GM18502 (cell line): ENCODE measurements at regions not wholly inside any gene's neighbourhood (a gene's known extent, or its start where the extent isn't known, plus 50 kb on each side); places are given as distances from the start of the nearest gene placed in this dataset.

Experiments
- ATAC-seq: cut with Tn5 transposase; IDR thresholded peaks from one replicate; pipeline ENCODE4 v1.9.1; 2021; ENCODE audit warnings: mild to moderate bottlenecking; ENCODE audit not compliant: unreplicated experiment, poor library complexity

- ATAC-seq: no peak
Measured at GRCh38 chr14:95415993-95416392, 96.3 kb upstream of the CLMN start.

DNA sequence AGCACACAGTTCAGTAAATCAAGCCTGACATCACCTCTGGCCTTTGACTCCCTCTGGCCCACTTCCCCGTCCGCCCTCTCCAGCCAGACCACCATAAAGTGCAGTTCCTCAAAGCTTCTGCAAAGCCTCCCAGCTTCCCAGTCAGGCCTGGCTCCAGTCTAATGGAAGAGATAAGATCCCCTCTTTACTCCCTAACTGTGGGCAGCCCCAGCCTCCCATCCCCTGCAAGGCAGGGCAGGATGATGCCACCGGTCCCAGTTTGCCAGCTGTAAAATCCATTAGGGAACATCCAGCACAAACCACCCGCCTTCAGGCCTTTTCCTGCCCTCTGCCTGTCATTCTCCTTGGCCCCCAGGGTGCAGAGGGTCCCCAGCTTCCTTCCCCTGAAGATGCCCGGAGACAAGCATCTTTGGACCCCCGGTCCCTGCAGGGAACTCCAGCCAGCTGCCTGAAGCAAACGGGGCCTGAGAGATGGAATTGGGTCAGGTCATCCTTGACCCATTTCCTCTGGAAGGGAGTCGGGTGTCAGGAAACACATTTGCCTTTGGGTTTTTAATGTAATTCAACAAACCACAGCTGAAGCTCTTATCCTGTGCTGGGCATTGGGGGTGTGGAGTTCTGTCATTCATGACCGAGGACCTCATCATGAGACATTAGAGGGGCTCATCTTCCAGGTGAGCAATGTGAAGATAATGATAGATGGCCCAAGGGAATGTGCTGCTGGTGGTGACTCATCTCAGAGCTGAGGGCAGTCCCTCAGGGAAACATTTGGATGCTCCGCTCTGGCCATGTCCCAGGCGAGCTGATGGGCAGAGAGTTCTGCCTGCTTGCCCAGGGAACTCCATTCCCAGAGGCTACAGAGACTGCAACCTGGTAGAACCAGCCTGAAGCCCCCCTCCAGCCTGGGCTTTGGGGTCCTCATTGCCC, 93.8 kb upstream of the CLMN start:
- no peak for ATAC-seq

GRCh38 chr14:95410838-95411237, 91.1 kb upstream of the CLMN start:
- ATAC-seq: no peak

DNA sequence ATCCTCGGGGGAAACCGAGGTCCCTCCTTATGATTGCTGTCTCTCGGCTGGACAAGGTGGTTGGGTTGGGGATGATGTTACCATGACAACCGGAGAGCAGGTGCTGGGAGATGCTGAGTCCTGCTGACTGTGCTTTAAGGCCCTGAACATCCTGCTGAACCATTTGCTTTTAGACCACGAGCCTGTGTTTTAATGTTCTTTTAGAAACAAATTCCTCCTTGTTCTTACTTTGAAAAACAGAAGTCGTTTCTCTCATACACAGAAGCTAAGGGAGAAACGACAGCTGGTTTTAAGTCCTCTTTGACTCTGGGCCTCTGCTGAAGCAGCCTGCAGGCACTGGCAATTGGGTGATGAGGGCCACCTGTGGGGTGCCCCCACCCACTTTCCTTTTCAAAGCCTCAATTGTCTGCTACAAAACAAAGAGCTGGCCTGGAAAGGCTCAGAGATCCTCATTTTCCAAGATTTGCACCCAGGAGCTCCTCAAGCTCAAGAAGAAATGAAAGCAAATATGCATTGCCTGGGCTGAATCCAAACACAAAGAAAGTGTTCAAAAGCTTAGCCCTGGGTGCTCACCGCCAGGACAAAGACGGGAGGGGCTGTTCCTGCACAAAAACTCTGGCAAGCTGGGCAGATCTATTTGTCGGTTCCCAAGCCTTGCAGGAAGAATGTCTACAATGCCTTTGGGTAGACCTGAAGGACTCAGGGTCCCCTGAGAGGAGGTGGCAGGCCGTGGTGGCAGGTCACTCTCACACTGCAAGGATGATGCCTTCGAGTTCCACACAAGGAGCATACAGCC, 90.0 kb upstream of the CLMN start:
- ATAC-seq: no peak

DNA sequence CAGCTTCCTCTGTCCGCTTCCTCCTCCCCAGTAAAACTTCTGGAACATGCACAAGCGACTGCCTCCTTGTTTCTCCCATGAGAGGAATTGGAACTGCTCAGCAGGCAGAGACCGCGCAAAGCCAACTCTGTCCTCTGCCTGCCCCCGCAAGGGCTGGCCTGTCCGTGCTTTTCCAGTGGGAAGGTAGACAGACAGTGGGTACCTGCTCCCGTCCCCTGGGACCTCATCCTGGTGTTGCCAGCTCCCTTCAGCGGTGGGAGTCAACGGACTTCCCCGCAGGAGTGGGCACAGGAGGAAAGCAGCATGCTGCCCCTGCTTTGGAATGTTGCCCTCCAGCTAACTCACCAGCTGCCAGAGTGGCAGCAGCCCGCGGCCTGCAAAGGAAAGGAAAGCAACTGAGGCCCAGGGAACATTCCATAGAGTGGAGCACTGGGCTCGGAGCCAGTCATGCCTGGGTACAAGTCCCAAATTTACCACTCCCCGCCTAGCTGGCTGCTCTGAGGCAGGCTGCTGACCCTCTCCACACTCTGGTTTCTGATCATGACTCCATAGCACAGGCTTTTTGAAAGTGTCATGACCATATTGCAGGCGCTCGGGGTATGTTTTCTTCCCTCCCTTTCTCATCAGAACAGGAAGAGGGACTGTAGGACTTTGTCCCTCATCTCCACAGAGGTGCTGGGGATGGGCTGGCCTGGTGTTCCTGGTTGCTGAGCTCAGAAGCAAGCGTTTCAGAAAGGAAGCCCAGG, 89.2 kb upstream of the CLMN start:
- no peak for ATAC-seq

- ATAC-seq: no peak
Measured at GRCh38 chr14:95407354-95407753, 87.6 kb upstream of the CLMN start.

DNA sequence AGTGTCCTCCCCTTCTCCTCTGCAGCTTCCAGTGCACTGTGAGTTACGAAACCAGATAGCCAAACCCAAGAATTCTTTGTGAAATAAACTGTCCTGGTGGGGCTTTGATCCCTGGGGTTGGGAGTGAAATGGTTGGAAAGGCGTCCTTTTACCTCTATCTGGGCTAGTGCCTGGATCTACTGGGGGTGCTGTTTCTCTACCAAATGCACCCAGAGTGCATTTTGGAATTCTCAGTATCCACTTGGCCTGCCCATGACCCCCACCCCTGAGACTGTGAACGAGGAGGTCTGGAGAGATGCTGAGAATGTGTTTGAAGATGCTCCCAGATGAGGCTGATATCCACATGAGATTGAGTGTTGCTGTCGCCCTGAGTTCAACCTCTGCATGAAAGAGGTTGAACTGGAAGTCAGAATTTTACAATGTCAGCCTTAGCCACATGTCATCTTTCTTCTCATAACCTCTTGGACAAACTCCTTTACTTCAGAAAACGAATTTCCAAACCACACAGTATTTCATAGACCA, 87.1 kb upstream of the CLMN start:
- no peak for ATAC-seq

GRCh38 chr14:95404583-95404982, 84.9 kb upstream of the CLMN start:
- ATAC-seq: no peak

DNA sequence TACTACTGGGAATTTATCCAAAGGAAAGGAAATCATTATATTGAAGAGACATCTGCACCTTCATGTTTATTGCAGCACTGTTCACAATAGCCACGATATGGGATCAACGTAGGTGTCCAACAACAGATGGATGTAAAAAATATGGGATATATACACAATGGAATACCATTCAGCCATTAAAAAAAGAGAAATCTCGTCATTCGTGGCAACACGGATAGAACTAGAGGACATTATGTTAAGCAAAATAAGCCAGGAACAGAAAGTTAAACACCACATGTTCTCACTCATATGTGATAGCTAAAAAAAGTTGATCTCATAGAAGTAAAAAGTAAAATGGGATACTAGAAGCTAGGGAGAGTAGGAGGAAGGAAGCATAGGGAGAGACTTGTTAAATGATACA, 82.9 kb upstream of the CLMN start:
- ATAC-seq: no peak

DNA sequence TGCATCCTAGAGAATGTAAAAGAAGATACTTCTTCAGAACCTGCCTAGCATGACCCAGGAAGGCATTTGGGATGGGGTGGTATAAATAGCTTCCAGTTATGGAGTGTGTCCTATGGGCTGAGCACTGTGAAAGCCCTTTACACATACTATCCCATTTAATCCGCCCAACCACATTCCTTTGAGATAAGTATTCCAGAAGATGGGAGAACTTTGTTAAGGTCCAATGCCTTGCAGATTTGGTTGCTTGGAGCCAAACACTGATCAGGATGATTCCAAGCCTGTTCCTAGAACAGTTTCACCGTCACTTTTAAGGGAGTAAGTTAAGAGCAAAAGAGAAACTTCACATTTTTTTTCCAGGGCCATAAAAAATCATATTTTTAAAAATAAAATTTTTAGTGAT, 82.5 kb upstream of the CLMN start:
- no peak for ATAC-seq

DNA sequence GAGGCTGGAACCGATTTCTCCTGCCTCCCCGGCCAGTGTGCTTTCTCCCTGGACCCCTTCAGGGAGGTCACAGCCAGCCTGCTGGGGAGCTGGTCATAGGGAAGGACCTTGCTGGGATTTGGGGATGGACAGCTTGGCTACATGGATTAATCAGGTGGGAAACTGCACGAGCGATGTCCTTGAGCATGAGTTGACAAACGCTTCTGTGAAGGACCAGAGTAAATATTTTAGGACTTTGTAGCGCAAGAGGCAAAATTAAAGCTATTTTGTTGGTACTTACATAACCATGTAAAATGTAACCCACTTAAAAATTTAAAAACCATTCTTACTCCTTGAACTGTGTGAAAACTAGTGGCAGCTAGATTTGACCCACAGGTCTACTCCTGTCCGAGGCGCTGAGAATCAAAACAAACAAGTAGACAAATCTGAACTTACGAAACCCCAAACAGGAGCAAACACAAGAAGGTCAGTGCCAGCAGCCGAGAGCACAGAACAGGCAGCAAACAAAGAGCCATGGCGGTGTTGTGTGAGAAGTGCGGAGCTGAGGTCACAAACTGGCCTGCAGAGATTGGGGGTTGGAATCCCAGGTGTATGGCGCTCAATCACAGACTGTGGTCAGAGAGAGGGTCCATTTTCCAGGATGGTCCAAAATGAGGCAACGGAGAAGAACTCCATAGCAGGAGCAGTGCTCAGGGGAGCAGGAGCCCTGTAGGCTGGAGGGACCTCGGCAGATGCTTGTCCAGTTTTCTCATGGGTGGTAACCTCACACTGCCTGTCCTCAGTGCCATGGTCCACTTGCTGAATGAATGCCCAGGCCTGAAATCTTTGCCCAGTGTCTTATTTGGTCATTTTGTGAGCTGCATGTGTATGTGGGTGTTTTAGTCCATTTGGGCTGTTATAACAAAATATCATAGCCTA, 79.2 kb upstream of the CLMN start:
- no peak for ATAC-seq

DNA sequence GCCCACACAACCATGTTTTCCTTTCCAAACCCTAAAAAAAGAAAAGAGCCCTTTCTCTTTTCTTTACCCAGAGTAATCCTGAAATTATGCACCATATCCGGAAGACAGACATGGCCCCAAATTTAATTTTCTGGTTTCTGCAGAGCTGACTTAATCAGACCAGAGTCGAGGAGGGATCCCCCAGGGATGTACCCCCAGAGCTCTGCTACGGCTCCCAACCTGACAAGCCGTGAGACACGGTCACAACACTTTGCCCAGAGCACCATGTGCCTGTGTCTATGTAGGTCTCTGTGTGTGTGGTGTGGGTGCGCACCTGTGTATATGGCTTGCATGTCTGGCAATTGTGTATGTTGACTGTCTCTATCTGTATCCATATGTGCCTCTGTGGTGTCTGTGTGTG, 77.6 kb upstream of the CLMN start:
- ATAC-seq: no peak

- no peak for ATAC-seq
Measured at GRCh38 chr14:95396221-95396620, 76.5 kb upstream of the CLMN start.

DNA sequence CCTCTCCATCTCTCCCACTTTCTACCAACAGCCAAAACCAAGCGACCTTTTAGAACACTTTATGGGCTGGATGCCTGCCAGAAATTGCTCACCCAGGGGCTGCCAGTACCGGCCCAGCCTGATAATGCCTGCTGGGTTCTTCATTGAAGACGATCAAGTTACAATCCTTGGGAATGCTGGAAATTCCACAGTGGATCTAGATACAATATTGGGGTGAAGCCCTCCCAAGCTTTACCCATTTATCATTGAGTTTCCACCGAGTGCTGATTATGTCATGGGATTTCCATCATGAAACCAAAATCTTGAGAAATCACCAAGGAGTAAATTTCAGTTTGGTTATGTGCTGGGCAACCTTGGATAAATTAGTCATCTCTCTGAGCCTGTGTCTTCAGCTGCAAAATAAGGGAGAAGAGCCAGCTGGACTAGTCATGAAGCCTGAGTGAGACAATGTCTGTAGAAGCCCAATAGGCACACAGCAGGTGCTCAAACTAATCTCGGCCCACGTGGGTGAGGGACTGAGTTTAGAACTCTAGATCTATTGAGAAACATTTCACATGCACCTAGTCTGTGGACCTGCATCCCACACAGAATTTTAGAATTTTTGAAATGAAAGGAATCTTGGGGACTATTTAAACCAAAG, 75.5 kb upstream of the CLMN start:
- ATAC-seq: no peak

- ATAC-seq: no peak
Measured at GRCh38 chr14:95394297-95395097, 74.8 kb upstream of the CLMN start.

DNA sequence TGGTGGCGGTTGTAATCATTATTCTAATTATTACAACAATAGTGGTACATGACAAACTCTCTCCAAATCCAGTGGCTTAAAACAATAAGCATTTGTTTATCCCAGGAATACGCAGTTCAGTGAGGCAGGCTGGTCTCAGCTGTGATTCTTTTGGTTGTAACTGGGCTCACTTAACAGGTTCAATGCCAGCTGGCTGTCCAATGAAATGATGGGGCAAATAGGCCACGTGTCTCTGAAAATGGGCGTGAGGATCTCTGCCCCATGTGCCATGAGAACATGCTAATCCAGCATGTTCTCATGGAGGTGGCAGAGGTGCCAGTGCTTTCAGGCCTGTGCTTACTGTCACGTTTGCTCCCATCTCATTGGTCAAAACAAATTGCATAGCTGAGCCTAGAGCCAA, 73.1 kb upstream of the CLMN start:
- no peak for ATAC-seq

GRCh38 chr14:95391331-95391730, 71.6 kb upstream of the CLMN start:
- ATAC-seq: no peak

DNA sequence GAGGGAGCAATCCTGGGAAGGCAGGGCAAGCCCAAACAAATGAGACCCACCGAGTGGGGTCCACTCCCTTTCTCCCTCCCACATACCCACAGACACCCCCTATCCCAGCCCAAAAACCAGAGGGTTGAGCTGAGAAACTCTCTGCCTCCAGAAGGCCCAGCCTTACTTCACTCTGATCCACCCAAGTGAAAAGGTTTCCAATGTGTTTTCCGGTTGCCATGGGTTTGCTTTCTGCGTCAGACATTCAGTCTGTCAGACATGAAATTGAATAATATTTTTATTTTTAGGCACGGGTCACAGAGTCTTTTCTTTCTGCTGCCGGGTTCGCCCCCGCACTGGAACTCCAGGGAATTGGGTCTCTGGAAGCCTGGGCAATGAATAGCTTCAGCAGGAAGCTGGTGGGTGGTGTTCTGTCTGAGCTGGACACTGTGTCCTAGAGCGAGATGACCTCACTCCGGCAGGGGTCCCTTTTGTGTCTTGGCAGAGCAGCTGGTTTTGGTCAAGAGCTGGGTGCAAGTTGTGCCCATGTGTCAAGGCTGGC, 69.8 kb upstream of the CLMN start:
- no peak for ATAC-seq
